Skeletal muscle tissue (tissue), 3 donors: ENCODE measurements at regions not wholly inside any gene's neighbourhood (a gene's known extent, or its start where the extent isn't known, plus 50 kb on each side); places are given as distances from the start of the nearest gene placed in this dataset.

Source experiments
- H3K27ac ChIP-seq: one replicate; pipeline ENCODE4 v1.7.0; 2013; ENCODE audit warnings: mild to moderate bottlenecking, low read depth, low read length, inconsistent platforms
- H3K27me3 ChIP-seq, 3 donors: one replicate each; pipeline ENCODE4 v1.7.0; 2013; ENCODE audit warnings: low read length in 3 of 3; ENCODE audit not compliant: control insufficient read depth in 3 of 3, insufficient read depth in 3 of 3
- H3K36me3 ChIP-seq, 3 donors: one replicate each; pipeline ENCODE4 v1.7.0; 2013; ENCODE audit warnings: low read length in 3 of 3; ENCODE audit not compliant: control insufficient read depth in 3 of 3, insufficient read depth in 3 of 3
- H3K4me1 ChIP-seq, 3 donors: one replicate each; pipeline ENCODE4 v1.7.0; 2013; ENCODE audit warnings: low read length in 3 of 3, mild to moderate bottlenecking in 3 of 3; ENCODE audit not compliant: control insufficient read depth in 3 of 3, insufficient read depth in 3 of 3
- H3K4me3 ChIP-seq, 3 donors: one replicate each; pipeline ENCODE4 v1.7.0; 2013; ENCODE audit warnings: low read length in 3 of 3
- H3K9ac ChIP-seq, 3 donors: one replicate each; pipeline ENCODE4 v1.7.0; 2013; ENCODE audit warnings: low read length in 3 of 3, mild to moderate bottlenecking in 3 of 3, moderate library complexity in 2 of 3, low read depth in 1 of 3
- H3K9me3 ChIP-seq, 3 donors: one replicate each; pipeline ENCODE4 v1.7.0; 2013; ENCODE audit warnings: low read length in 3 of 3; ENCODE audit not compliant: control insufficient read depth in 3 of 3
- donor health status: Osteomylitis.

DNA sequence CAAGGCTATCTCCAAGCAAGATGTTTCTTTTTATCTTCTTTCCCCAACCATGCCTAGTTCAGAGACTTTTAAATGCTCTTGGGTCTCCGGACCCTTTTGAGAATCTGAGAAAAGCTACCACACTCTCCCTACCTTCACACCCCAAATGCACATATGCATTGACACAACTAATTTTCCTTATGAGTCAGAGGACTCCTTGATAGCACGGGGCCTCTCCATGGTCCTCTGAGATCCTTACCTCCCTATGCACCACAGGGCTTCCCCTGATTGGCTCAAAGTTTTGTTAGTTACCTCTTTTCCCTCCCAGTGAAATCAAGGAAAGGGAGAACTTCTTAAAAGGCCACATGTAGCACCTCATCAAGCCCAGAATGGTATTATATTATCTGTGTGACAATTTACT, 86.8 kb upstream of the ATP6AP2 start:
- H3K36me3 ChIP-seq: no peaks in the 10 kb centered on the region
- peaks cover 0 to 9% (median 0%) of the 10 kb centered on the region in 3 donors for H3K27me3 ChIP-seq
- H3K9ac ChIP-seq: no peak overlapping the region
- no peak overlapping the region for H3K4me3 ChIP-seq
- H3K4me1 ChIP-seq: no peaks in the 10 kb centered on the region
- peaks cover 0 to 5% (median 0%) of the 10 kb centered on the region in 3 donors for H3K9me3 ChIP-seq
- H3K27ac ChIP-seq: no peak overlapping the region

DNA sequence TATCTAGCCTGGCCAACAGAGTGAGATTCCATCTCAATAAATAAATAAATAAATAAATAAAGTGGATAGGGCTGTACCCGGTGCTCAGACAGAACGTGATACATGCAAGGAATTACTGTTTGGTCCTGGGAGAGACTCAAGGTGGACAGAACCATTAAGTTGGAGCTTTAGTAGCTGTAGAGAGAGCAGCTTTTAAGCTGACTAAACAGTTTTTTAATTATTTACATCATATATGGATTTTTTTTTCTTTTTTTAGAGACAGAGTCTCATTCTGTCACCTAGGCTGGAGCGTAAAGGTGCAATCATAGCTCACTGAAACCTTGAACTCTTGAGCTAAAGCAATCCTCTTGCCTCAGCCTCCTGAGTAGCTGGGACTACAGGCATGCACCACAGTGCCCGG, 92.5 kb upstream of the ATP6AP2 start:
- Histone ChIP-seq H3K4me1 (no peaks in the 10 kb centered on the region), H3K9me3 (peaks cover 0 to 7% (median 0%) of the 10 kb centered on the region in 3 donors), H3K9ac (no peak overlapping the region), H3K4me3 (no peak overlapping the region), H3K27ac (no peak overlapping the region), H3K36me3 (no peaks in the 10 kb centered on the region), H3K27me3 (peaks cover 0 to 5% (median 0%) of the 10 kb centered on the region in 3 donors)

GRCh38 chrX:40485973-40486372, 94.8 kb upstream of the ATP6AP2 start:
- H3K9ac ChIP-seq: no peak overlapping the region
- no peaks in the 10 kb centered on the region for H3K4me1 ChIP-seq
- peaks cover 0 to 7% (median 0%) of the 10 kb centered on the region in 3 donors for H3K9me3 ChIP-seq
- peaks cover 0 to under 1% (median 0%) of the 10 kb centered on the region in 3 donors for H3K27me3 ChIP-seq
- no peaks in the 10 kb centered on the region for H3K36me3 ChIP-seq
- no peak overlapping the region for H3K27ac ChIP-seq
- H3K4me3 ChIP-seq: no peak overlapping the region

GRCh38 chrX:40485102-40485826, 95.5 kb upstream of the ATP6AP2 start:
- Histone ChIP-seq H3K4me3 (no peak overlapping the region), H3K9me3 (peaks cover 0 to 7% (median 0%) of the 10 kb centered on the region in 3 donors), H3K27ac (no peak overlapping the region), H3K36me3 (no peaks in the 10 kb centered on the region), H3K27me3 (peaks cover 0 to 4% (median 0%) of the 10 kb centered on the region in 3 donors), H3K4me1 (no peaks in the 10 kb centered on the region), H3K9ac (no peak overlapping the region)

DNA sequence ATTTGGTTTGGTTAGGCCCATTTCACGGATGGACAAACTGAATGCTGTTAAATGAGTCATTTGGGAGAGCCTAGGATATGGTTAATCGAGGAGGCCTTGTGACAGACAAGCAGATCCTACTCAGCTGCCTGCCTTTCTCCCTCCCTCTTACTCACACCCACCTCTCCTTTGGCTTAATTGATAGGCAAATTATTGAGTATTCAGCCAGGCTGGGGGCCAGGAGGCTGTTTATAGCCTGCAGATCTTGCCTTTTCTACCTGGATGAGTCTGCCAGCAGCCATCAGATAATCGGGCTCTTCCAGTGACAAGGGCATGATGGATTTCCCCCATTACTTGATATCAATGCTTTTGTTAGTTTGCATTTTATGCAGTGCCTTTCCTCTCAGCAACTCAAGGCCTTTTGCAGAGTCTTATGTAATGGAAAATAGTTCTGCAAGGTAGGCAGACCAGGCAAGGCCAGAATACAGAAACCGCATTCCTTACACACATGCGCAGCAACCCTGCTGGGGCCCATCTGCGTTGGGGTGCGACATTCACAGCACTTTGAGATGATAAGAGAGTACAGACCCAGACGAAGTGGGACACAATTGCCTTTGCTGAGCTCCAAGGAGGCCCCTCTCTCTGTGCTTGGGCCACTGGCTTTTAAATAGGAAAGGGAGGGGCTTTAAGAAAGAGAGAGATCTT, 96.2 kb upstream of the ATP6AP2 start:
- H3K27ac ChIP-seq: no peak overlapping the region
- peaks cover 0 to 4% (median 0%) of the 10 kb centered on the region in 3 donors for H3K27me3 ChIP-seq
- peaks cover 0 to 7% (median 0%) of the 10 kb centered on the region in 3 donors for H3K9me3 ChIP-seq
- H3K9ac ChIP-seq: no peak overlapping the region
- H3K4me3 ChIP-seq: no peak overlapping the region
- no peaks in the 10 kb centered on the region for H3K36me3 ChIP-seq
- H3K4me1 ChIP-seq: no peaks in the 10 kb centered on the region

DNA sequence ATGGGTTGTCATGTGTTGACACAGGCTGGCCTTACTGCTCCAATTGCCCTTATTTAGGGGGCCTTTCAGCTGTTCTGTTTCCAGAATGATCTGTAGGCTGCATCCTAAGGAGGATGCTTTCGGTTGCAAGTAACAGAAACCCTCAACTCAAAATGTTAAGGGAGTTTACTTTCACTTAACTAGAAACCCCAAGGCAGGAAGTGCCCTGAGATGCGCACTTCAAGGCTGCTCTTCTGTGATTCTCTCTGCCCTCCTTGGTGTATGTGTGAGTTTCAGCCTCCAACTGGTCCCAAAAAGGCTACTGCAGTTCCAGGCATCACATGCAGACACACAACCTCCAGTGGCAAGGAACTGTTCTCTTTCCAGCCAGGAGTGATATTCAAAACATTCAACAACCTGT, 97.3 kb upstream of the ATP6AP2 start:
- H3K4me3 ChIP-seq: no peak overlapping the region
- no peak overlapping the region for H3K9ac ChIP-seq
- H3K4me1 ChIP-seq: no peaks in the 10 kb centered on the region
- no peaks in the 10 kb centered on the region for H3K36me3 ChIP-seq
- H3K27me3 ChIP-seq: peaks cover 0 to 4% (median 0%) of the 10 kb centered on the region in 3 donors
- H3K27ac ChIP-seq: no peak overlapping the region
- peaks cover 0 to 7% (median 0%) of the 10 kb centered on the region in 3 donors for H3K9me3 ChIP-seq

DNA sequence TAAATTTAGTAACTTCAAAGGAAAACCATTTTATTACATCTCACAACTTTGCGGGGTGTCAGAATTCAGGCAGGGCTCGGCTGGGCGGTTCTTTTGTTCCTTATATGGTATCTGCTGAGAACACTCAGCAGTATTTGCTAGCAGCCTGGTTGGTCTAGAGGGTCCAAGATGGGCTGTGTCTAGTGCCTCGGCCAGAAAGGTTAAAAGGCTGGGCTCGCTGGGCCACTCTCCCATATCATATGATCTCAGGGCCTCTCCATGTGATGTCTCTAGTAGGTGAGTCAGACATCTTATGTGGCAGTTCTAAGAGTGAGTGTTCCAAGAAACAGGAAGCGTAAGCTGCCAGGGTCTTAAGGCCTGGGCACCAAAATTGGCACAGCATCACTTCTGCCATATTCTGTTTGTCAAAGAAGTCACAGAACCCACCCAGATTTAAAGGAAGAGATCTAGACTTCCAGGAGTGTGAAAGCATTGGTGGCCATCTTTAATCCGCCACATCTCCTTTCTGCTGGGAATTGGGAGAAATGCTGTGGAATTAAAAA, 100.9 kb upstream of the ATP6AP2 start:
- H3K9ac ChIP-seq: no peak overlapping the region
- peaks cover 0 to 11% (median 0%) of the 10 kb centered on the region in 3 donors for H3K27me3 ChIP-seq
- H3K27ac ChIP-seq: no peak overlapping the region

DNA sequence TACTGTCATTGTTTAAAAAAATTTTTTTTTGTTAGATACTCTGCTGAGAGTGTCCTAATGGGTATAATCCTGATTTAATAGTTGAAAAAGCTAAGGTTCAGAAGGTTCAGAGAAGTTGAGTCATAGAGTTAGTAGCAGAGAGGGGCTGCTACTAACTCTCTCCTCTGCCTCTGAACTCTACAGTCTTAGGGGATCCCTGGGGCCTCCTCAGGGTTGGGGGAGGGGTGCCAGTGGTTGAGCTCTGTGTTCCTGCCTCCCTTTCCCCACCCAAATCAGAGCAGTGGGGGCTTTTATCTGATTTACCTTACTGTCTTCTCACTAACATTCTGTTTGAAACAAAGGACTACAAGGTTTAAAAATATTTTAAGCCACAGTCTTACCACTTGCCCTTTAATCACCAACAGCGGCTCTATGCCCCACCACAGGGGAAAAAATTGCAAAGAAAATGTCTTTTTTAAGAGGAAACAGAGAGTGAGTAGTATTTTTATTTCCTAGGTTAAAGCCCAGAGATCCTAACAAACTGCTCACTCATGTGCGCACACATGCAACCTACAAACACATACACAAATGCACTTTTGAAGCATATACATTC, 102.2 kb upstream of the ATP6AP2 start:
- Histone ChIP-seq H3K36me3 (no peaks in the 10 kb centered on the region), H3K27ac (no peak overlapping the region), H3K9me3 (no peaks in the 10 kb centered on the region), H3K9ac (no peak overlapping the region), H3K27me3 (peaks cover 0 to 17% (median 0%) of the 10 kb centered on the region in 3 donors), H3K4me1 (no peaks in the 10 kb centered on the region), H3K4me3 (no peak overlapping the region)

More for the DNA sequence above, 100.9 kb upstream of the ATP6AP2 start:
- Histone ChIP-seq H3K9me3 (no peaks in the 10 kb centered on the region), H3K36me3 (no peaks in the 10 kb centered on the region), H3K4me1 (no peaks in the 10 kb centered on the region), H3K4me3 (no peak overlapping the region)

- Histone ChIP-seq H3K36me3 (no peaks in the 10 kb centered on the region), H3K4me1 (peaks cover 3 to 5% (median 4%) of the 10 kb centered on the region in 3 donors), H3K9me3 (no peaks in the 10 kb centered on the region), H3K27me3 (peaks cover 0 to 17% (median 0%) of the 10 kb centered on the region in 3 donors), H3K27ac (no peak overlapping the region), H3K4me3 (no peak overlapping the region), H3K9ac (no peak overlapping the region)
Observed at GRCh38 chrX:40476958-40477357, 103.8 kb upstream of the ATP6AP2 start.
